H1 (cell line): ENCODE measurements at regions not wholly inside any gene's neighbourhood (a gene's known extent, or its start where the extent isn't known, plus 50 kb on each side); places are given as distances from the start of the nearest gene placed in this dataset.

Source experiments
- CTCF ChIA-PET: fragments of 300-600 bp; sonication (Branson Sonifier 250); formaldehyde crosslinking; loops from one replicate; lab custom pipeline; 2021; ENCODE audit not compliant: partially characterized antibody; lab: Charles Lee
- POLR2A ChIA-PET: fragments of 300-600 bp; sonication (Branson Sonifier 250); formaldehyde crosslinking; loops from one replicate; lab custom pipeline; 2021; ENCODE audit warnings: inconsistent platforms; ENCODE audit not compliant: partially characterized antibody; lab: Charles Lee
- DNase-seq, 2 experiments: peaks; one replicate each; pipeline versions ENCODE4 v3.0.0 to v3.0.0-alpha.2; 2010 to 2022; ENCODE audit warnings: low spot score in 2 of 2, low read depth in 1 of 2, mixed read lengths in 1 of 2
- FAIRE-seq: peaks from 2 replicates; lab custom pipeline; 2011; peaks lifted over from hg19 to GRCh38; lab: Jason Lieb, UNC
- H2AFZ ChIP-seq: 2 replicates; pipeline ENCODE4 v1.8.1; 2012; ENCODE audit warnings: low read length, inconsistent platforms
- H2AK5ac ChIP-seq: 2 replicates; pipeline ENCODE4 v1.6.1; 2013; ENCODE audit warnings: low read depth, low read length
- H2BK120ac ChIP-seq: replicated peaks from 2 replicates; pipeline ENCODE3; 2013; ENCODE audit warnings: low read depth, low read length, inconsistent platforms
- H2BK12ac ChIP-seq: 2 replicates; pipeline ENCODE4 v1.6.1; 2013; ENCODE audit warnings: low read depth, low read length
- H2BK15ac ChIP-seq: 2 replicates; pipeline ENCODE4 v1.6.1; 2013; ENCODE audit warnings: low read length
- H2BK20ac ChIP-seq: 2 replicates; pipeline ENCODE4 v1.6.1; 2013; ENCODE audit warnings: low read length
- H2BK5ac ChIP-seq: 2 replicates; pipeline ENCODE4 v1.6.1; 2013; ENCODE audit warnings: low read depth, low read length
- H3K14ac ChIP-seq: 2 replicates; pipeline ENCODE4 v1.6.1; 2013; ENCODE audit warnings: inconsistent platforms; ENCODE audit not compliant: insufficient read length
- H3K18ac ChIP-seq: 2 replicates; pipeline ENCODE4 v1.6.1; 2013; ENCODE audit warnings: low read length; ENCODE audit errors: extremely low read depth
- H3K23ac ChIP-seq: 2 replicates; pipeline ENCODE4 v1.6.1; 2013; ENCODE audit warnings: inconsistent platforms; ENCODE audit not compliant: insufficient read length
- H3K23me2 ChIP-seq: 2 replicates; pipeline ENCODE4 v1.6.1; 2013; ENCODE audit warnings: low read depth, low read length
- H3K27ac ChIP-seq: 2 replicates; pipeline ENCODE4 v1.6.1; 2011; ENCODE audit warnings: low read depth, low read length, inconsistent platforms
- H3K27me3 ChIP-seq, 4 experiments: replicated peaks in 1 of 4; 1 replicate in 1 of 4; 2 replicates in 3 of 4; pipeline versions ENCODE4 v1.6.1 to v1.8.1; 2011 to 2013; ENCODE audit warnings: low read length in 3 of 4, mild to moderate bottlenecking in 3 of 4, inconsistent platforms in 2 of 4, mixed read lengths in 2 of 4, moderate library complexity in 1 of 4; ENCODE audit not compliant: control insufficient read depth in 3 of 4, insufficient read depth in 3 of 4; ENCODE audit errors: extremely low read depth in 1 of 4
- H3K36me3 ChIP-seq, 4 experiments: 2 replicates each; pipeline versions ENCODE4 v1.6.1 to v1.8.1; 2011 to 2013; ENCODE audit warnings: mild to moderate bottlenecking in 4 of 4, low read length in 3 of 4, moderate library complexity in 2 of 4, control low read depth in 1 of 4, inconsistent platforms in 1 of 4; ENCODE audit not compliant: insufficient read depth in 4 of 4, control insufficient read depth in 2 of 4
- H3K4ac ChIP-seq: replicated peaks from 2 replicates; pipeline ENCODE3; 2013; ENCODE audit warnings: low read length, low read depth, mixed read lengths, inconsistent platforms; ENCODE audit not compliant: insufficient read length
- H3K4me1 ChIP-seq, 4 experiments: replicated peaks in 1 of 4; 1 replicate in 1 of 4; 2 replicates in 3 of 4; pipeline versions ENCODE4 v1.6.1 to v1.8.1; 2011 to 2013; ENCODE audit warnings: low read length in 3 of 4, inconsistent platforms in 2 of 4, mixed read lengths in 1 of 4; ENCODE audit not compliant: insufficient read depth in 4 of 4, control insufficient read depth in 3 of 4
- H3K4me2 ChIP-seq, 2 experiments: 2 replicates each; pipeline versions ENCODE4 v1.6.1 to v1.8.1; 2011 to 2013; ENCODE audit warnings: low read depth in 2 of 2, low read length in 2 of 2, control low read depth in 1 of 2, inconsistent platforms in 1 of 2, mild to moderate bottlenecking in 1 of 2; ENCODE audit not compliant: insufficient read depth in 1 of 2
- H3K4me3 ChIP-seq, 4 experiments: fragments of 200-600, 300-600 bp in 1 of 4; sonication (generic), shearing (Covaris generic), sonication (Bioruptor Twin) in 1 of 4; 2 replicates each; pipeline versions ENCODE4 v1.5.1 to v1.8.1; 2011 to 2016; ENCODE audit warnings: low read length in 4 of 4, low read depth in 3 of 4, control low read depth in 2 of 4, inconsistent platforms in 2 of 4, mild to moderate bottlenecking in 2 of 4, mixed read lengths in 1 of 4, moderate library complexity in 1 of 4; ENCODE audit not compliant: insufficient read depth in 2 of 4; ENCODE audit errors: extremely low read depth in 1 of 4
- H3K56ac ChIP-seq: replicated peaks from 2 replicates; pipeline ENCODE3; 2013; ENCODE audit warnings: low read depth, mild to moderate bottlenecking, mixed read lengths, low read length, inconsistent platforms; ENCODE audit not compliant: insufficient read length
- H3K79me1 ChIP-seq: 2 replicates; pipeline ENCODE4 v1.6.1; 2013; ENCODE audit warnings: low read depth, low read length, control low read depth
- H3K79me2 ChIP-seq, 2 experiments: 2 replicates each; pipeline versions ENCODE4 v1.6.1 to v1.8.1; 2012 to 2013; ENCODE audit warnings: low read length in 2 of 2, mild to moderate bottlenecking in 2 of 2, inconsistent platforms in 1 of 2; ENCODE audit not compliant: insufficient read depth in 2 of 2, control insufficient read depth in 1 of 2
- H3K9ac ChIP-seq, 4 experiments: replicated peaks in 1 of 4; 1 replicate in 1 of 4; 2 replicates in 3 of 4; pipeline versions ENCODE4 v1.6.1 to v1.8.1; 2011 to 2013; ENCODE audit warnings: low read depth in 3 of 4, low read length in 3 of 4, control low read depth in 2 of 4, mild to moderate bottlenecking in 2 of 4, moderate library complexity in 2 of 4, inconsistent platforms in 1 of 4; ENCODE audit errors: extremely low read depth in 1 of 4
- H3K9me3 ChIP-seq, 2 experiments: 2 replicates each; pipeline versions ENCODE4 v1.6.1 to v1.8.1; 2012 to 2013; ENCODE audit warnings: mild to moderate bottlenecking in 2 of 2, moderate library complexity in 2 of 2, control low read depth in 1 of 2, inconsistent platforms in 1 of 2, low read depth in 1 of 2, low read length in 1 of 2, mixed read lengths in 1 of 2; ENCODE audit not compliant: insufficient read depth in 2 of 2
- H4K20me1 ChIP-seq, 2 experiments: replicated peaks in 1 of 2; 2 replicates each; pipeline versions ENCODE3 to v1.8.1; 2011 to 2013; ENCODE audit warnings: inconsistent platforms in 2 of 2, low read length in 2 of 2, mild to moderate bottlenecking in 1 of 2; ENCODE audit not compliant: insufficient read depth in 2 of 2, control insufficient read depth in 1 of 2
- H4K5ac ChIP-seq: 2 replicates; pipeline ENCODE4 v1.6.1; 2013; ENCODE audit warnings: low read length, low read depth, mixed read lengths, inconsistent platforms; ENCODE audit not compliant: insufficient read length
- H4K8ac ChIP-seq: 2 replicates; pipeline ENCODE4 v1.8.0; 2013; ENCODE audit warnings: mild to moderate bottlenecking, moderate library complexity, low read length, inconsistent platforms; ENCODE audit not compliant: insufficient read depth; ENCODE audit errors: extremely low read depth
- H4K91ac ChIP-seq: replicated peaks from 2 replicates; pipeline ENCODE3; 2013; ENCODE audit warnings: low read length, mixed read lengths, inconsistent platforms; ENCODE audit not compliant: insufficient read length
- CHD7 ChIP-seq: fragments of 300-600 bp; sonication (generic); IDR thresholded peaks from 2 replicates; pipeline ENCODE4 v1.7.1; 2012; ENCODE audit warnings: low read length, moderate library complexity, mild to moderate bottlenecking, inconsistent platforms; ENCODE audit not compliant: insufficient replicate concordance
- SP2 ChIP-seq: IDR thresholded peaks from 2 replicates; pipeline ENCODE4 v1.6.1; 2012; ENCODE audit warnings: mild to moderate bottlenecking, low read length, inconsistent platforms
- TEAD4 ChIP-seq: IDR thresholded peaks from 2 replicates; pipeline ENCODE4 v1.6.1; 2012; ENCODE audit warnings: low read depth, low read length, inconsistent platforms, mixed read lengths

GRCh38 chr6:23456396-23456795, 669.6 kb upstream of the NRSN1 start:
- H3K79me1 ChIP-seq = no peaks in the 10 kb centered on the region
- H2BK12ac ChIP-seq = no peak overlapping the region
- H4K5ac ChIP-seq = no peak overlapping the region
- H3K4me1 ChIP-seq = no peaks in the 10 kb centered on the region
- no peak for DNase-seq
- no peaks in the 10 kb centered on the region for H3K9me3 ChIP-seq
- no peak overlapping the region for H2BK120ac ChIP-seq
- no peak overlapping the region for H2BK15ac ChIP-seq
- H2BK20ac ChIP-seq = no peak overlapping the region
- FAIRE-seq = no peak
- no peak overlapping the region for H3K4me2 ChIP-seq
- no peaks in the 10 kb centered on the region for H3K36me3 ChIP-seq
- ChIA-PET POLR2A (no interaction called here), CTCF (no interaction called here)
- no peak overlapping the region for H3K4ac ChIP-seq
- H3K27me3 ChIP-seq = no peaks in the 10 kb centered on the region
- H3K23ac ChIP-seq = no peak overlapping the region
- H2BK5ac ChIP-seq = no peak overlapping the region
- no peaks in the 10 kb centered on the region for H3K79me2 ChIP-seq
- no peak overlapping the region for H3K14ac ChIP-seq
- H4K20me1 ChIP-seq = no peaks in the 10 kb centered on the region
- H3K23me2 ChIP-seq = no peaks in the 10 kb centered on the region
- H2AFZ ChIP-seq = no peak overlapping the region
- H3K56ac ChIP-seq = no peak overlapping the region
- no peak overlapping the region for H3K27ac ChIP-seq
- no peak overlapping the region for H4K91ac ChIP-seq
- H3K9ac ChIP-seq = no peak overlapping the region
- no peak overlapping the region for H2AK5ac ChIP-seq
- no peak overlapping the region for H4K8ac ChIP-seq
- H3K4me3 ChIP-seq = no peak overlapping the region
- H3K18ac ChIP-seq = no peak overlapping the region
- TF ChIP-seq SP2 (no peak), CHD7 (no peak), TEAD4 (no peak)
